Naive B cell (primary cell): ENCODE measurements at regions not wholly inside any gene's neighbourhood (a gene's known extent, or its start where the extent isn't known, plus 50 kb on each side); places are given as distances from the start of the nearest gene placed in this dataset.
"Not testable (repeated sequence)": the region's sequence is repeated elsewhere in the genome, so short reads cannot be mapped to it uniquely, and the experiment has no call there.

Experiments used
- ATAC-seq, 2 donors: fragments of 150-1000 bp; cut with Tn5 transposase; 2 replicates each; pipeline ENCODE4 v1.10.0; 2021; ENCODE audit warnings: low read depth in 2 of 2, mild to moderate bottlenecking in 2 of 2, moderate library complexity in 2 of 2
- DNase-seq: peaks from one replicate; pipeline ENCODE4 v3.0.0; 2022
- H3K27ac Mint-ChIP-seq, 6 donors: one replicate each; pipeline ENCODE4 v1.8.0; 2020 to 2022; ENCODE audit warnings: mild to moderate bottlenecking in 6 of 6, mixed read lengths in 6 of 6, moderate library complexity in 5 of 6, inconsistent platforms in 2 of 6
- H3K27me3 Mint-ChIP-seq, 3 donors: one replicate each; pipeline ENCODE4 v1.8.0; 2021 to 2022; ENCODE audit warnings: mixed read lengths in 3 of 3, mild to moderate bottlenecking in 1 of 3
- H3K36me3 Mint-ChIP-seq, 2 donors: one replicate each; pipeline ENCODE4 v1.8.0; 2020 to 2022; ENCODE audit warnings: mixed read lengths in 2 of 2, inconsistent platforms in 1 of 2, mild to moderate bottlenecking in 1 of 2
- H3K4me1 Mint-ChIP-seq, 3 donors: one replicate each; pipeline ENCODE4 v1.8.0; 2020 to 2022; ENCODE audit warnings: mixed read lengths in 3 of 3, inconsistent platforms in 1 of 3, mild to moderate bottlenecking in 1 of 3, moderate library complexity in 1 of 3
- H3K4me3 Mint-ChIP-seq, 8 donors: one replicate each; pipeline ENCODE4 v1.8.0; 2020 to 2022; ENCODE audit warnings: mild to moderate bottlenecking in 8 of 8, mixed read lengths in 8 of 8, moderate library complexity in 8 of 8, inconsistent platforms in 2 of 8
- H3K9me3 Mint-ChIP-seq, 7 donors: one replicate each; pipeline ENCODE4 v1.8.0; 2020 to 2022; ENCODE audit warnings: mixed read lengths in 7 of 7, mild to moderate bottlenecking in 5 of 7, inconsistent platforms in 2 of 7, moderate library complexity in 1 of 7

GRCh38 chr11:7874056-7874455 is 57.0 kb downstream of the OR10A6 start:
- peaks cover 0 to 8% of the 10 kb centered on the region in 2 donors for H3K36me3 Mint-ChIP-seq
- no peak overlapping the region for H3K4me3 Mint-ChIP-seq
- peaks cover 0 to 8% (median 3%) of the 10 kb centered on the region in 7 donors for H3K9me3 Mint-ChIP-seq
- ATAC-seq (no peak), DNase-seq (no peak)
- no peak overlapping the region for H3K27ac Mint-ChIP-seq
- no peaks in the 10 kb centered on the region for H3K4me1 Mint-ChIP-seq
- no peaks in the 10 kb centered on the region for H3K27me3 Mint-ChIP-seq

GRCh38 chr11:7872890-7873289 is 58.2 kb downstream of the OR10A6 start:
- Mint-ChIP-seq H3K27me3 (no peaks in the 10 kb centered on the region), H3K4me3 (no peak overlapping the region), H3K4me1 (no peaks in the 10 kb centered on the region), H3K36me3 (peaks cover 0 to 8% of the 10 kb centered on the region in 2 donors), H3K27ac (no peak overlapping the region), H3K9me3 (peaks cover 0 to 9% (median 3%) of the 10 kb centered on the region in 7 donors)
- DNase-seq (no peak), ATAC-seq (no peak)

- H3K4me1 Mint-ChIP-seq, result peaks cover 0 to 4% (median 0%) of the 10 kb centered on the region in 3 donors
- H3K9me3 Mint-ChIP-seq, result peaks cover 0 to 9% (median 4%) of the 10 kb centered on the region in 7 donors
- no peak overlapping the region for H3K4me3 Mint-ChIP-seq
- DNase-seq (no peak), ATAC-seq (no peak)
- peaks cover 0 to 4% (median 0%) of the 10 kb centered on the region in 3 donors for H3K27me3 Mint-ChIP-seq
- peaks cover 0 to 8% of the 10 kb centered on the region in 2 donors for H3K36me3 Mint-ChIP-seq
- H3K27ac Mint-ChIP-seq, result peak overlapping the region in 1 of 6 donors; percentile 45
These were observed 60.0 kb downstream of the OR10A6 start for GRCh38 chr11:7871056-7871455.

- Mint-ChIP-seq H3K27me3 (peaks cover 0 to 4% (median 0%) of the 10 kb centered on the region in 3 donors), H3K4me3 (no peak overlapping the region), H3K4me1 (peaks cover 0 to 4% (median 0%) of the 10 kb centered on the region in 3 donors), H3K27ac (no peak overlapping the region), H3K36me3 (peaks cover 0 to 8% of the 10 kb centered on the region in 2 donors), H3K9me3 (peaks cover 2 to 9% (median 4%) of the 10 kb centered on the region in 7 donors)
- ATAC-seq, result no peak
- DNase-seq, result no peak
These were observed 61.6 kb downstream of the OR10A6 start for GRCh38 chr11:7869467-7869866.

- H3K4me3 Mint-ChIP-seq, H3K4me1 Mint-ChIP-seq, H3K36me3 Mint-ChIP-seq, ATAC-seq, H3K9me3 Mint-ChIP-seq, H3K27ac Mint-ChIP-seq, DNase-seq: not testable (repeated sequence)
- H3K27me3 Mint-ChIP-seq, result peaks cover 0 to 10% (median 0%) of the 10 kb centered on the region in 3 donors
These were observed 64.5 kb upstream of the OR5P2 start for GRCh38 chr11:7861292-7861691.

GRCh38 chr11:7860844-7861243 is 64.1 kb upstream of the OR5P2 start:
- not testable (repeated sequence) for H3K4me3 Mint-ChIP-seq, H3K4me1 Mint-ChIP-seq, ATAC-seq, H3K36me3 Mint-ChIP-seq, DNase-seq, H3K9me3 Mint-ChIP-seq
- peak overlapping the region in 1 of 6 donors; percentile 64 for H3K27ac Mint-ChIP-seq
- H3K27me3 Mint-ChIP-seq, result peaks cover 0 to 15% (median 0%) of the 10 kb centered on the region in 3 donors

GRCh38 chr11:7858006-7858405 is 61.3 kb upstream of the OR5P2 start:
- H3K4me3 Mint-ChIP-seq, result no peak overlapping the region
- H3K9me3 Mint-ChIP-seq, result peaks cover 0 to 2% (median 0%) of the 10 kb centered on the region in 7 donors
- H3K36me3 Mint-ChIP-seq, result no peaks in the 10 kb centered on the region
- no peaks in the 10 kb centered on the region for H3K4me1 Mint-ChIP-seq
- H3K27me3 Mint-ChIP-seq, result peaks cover 0 to 17% (median 0%) of the 10 kb centered on the region in 3 donors
- H3K27ac Mint-ChIP-seq, result no peak overlapping the region
- no peak for ATAC-seq
- DNase-seq, result no peak

GRCh38 chr11:7851391-7851790 is 54.6 kb upstream of the OR5P2 start:
- Mint-ChIP-seq H3K4me3 (no peak overlapping the region), H3K27ac (no peak overlapping the region), H3K9me3 (no peaks in the 10 kb centered on the region), H3K36me3 (no peaks in the 10 kb centered on the region), H3K27me3 (peaks cover 0 to 8% (median 0%) of the 10 kb centered on the region in 3 donors), H3K4me1 (no peaks in the 10 kb centered on the region)
- ATAC-seq (no peak), DNase-seq (no peak)

GRCh38 chr11:7849018-7849417 is 52.3 kb upstream of the OR5P2 start:
- Mint-ChIP-seq H3K4me1 (peaks cover 0 to 5% (median 0%) of the 10 kb centered on the region in 3 donors), H3K4me3 (no peak overlapping the region), H3K36me3 (no peaks in the 10 kb centered on the region), H3K27ac (no peak overlapping the region), H3K27me3 (no peaks in the 10 kb centered on the region), H3K9me3 (no peaks in the 10 kb centered on the region)
- ATAC-seq (no peak), DNase-seq (no peak)
